ENCODE measurements at regions not wholly inside any gene's neighbourhood (a gene's known extent, or its start where the extent isn't known, plus 50 kb on each side); places are given as distances from the start of the nearest gene placed in this dataset.

GRCh38 chr16:13858873-13859580 is 60.9 kb upstream of the ERCC4 start:
- no peak overlapping the region for H3K4me3 Mint-ChIP-seq
- WGBS (ENCODE audit: insufficient coverage) = 72% methylated on average over 7 of the region's 9 CpGs
- DNase-seq = no peak

GRCh38 chr16:13863075-13863765 is 56.7 kb upstream of the ERCC4 start:
- no peak overlapping the region for H3K4me3 ChIP-seq (ENCODE audit: low read length)
- intact Hi-C loops (cut with micrococcal nuclease) = no loop called here
- Mint-ChIP-seq H3K4me1 (no peaks in the 10 kb centered on the region), H3K36me3 (no peaks in the 10 kb centered on the region), H3K9me3 (peaks cover 0 to 6% of the 10 kb centered on the region in 2 donors), H3K27ac (no peak overlapping the region), H3K4me3 (no peak overlapping the region), H3K27me3 (ENCODE audit: low read depth in 2 of 2) (peaks cover 0 to 8% of the 10 kb centered on the region in 2 donors)
- H3K27ac ChIP-seq (ENCODE audit: low read length) = no peak overlapping the region
- no peak for ATAC-seq
- no peak for TF ChIP-seq CTCF (IDR thresholded peaks at IDR 0.05)
- H3K27me3 ChIP-seq (ENCODE audit: control insufficient read depth, insufficient read depth, low read length) = no peaks in the 10 kb centered on the region
- DNase-seq = no peak
- H3K9me3 ChIP-seq (ENCODE audit: control insufficient read depth, insufficient read depth, low read length) = no peaks in the 10 kb centered on the region
- WGBS (ENCODE audit: insufficient coverage) = 98% methylated on average over 3 of the region's 4 CpGs
- no peaks in the 10 kb centered on the region for H3K36me3 ChIP-seq (ENCODE audit: control insufficient read depth, insufficient read depth, low read length)
- no peaks in the 10 kb centered on the region for H3K4me1 ChIP-seq (ENCODE audit: control insufficient read depth, insufficient read depth, low read length)

More at GRCh38 chr16:13858873-13859580, 60.9 kb upstream of the ERCC4 start:
- no peak for ATAC-seq
- Histone ChIP-seq H3K27ac (ENCODE audit: low read length) (no peak overlapping the region), H3K36me3 (ENCODE audit: control insufficient read depth, insufficient read depth, low read length) (no peaks in the 10 kb centered on the region), H3K4me1 (ENCODE audit: control insufficient read depth, insufficient read depth, low read length) (no peaks in the 10 kb centered on the region), H3K27me3 (ENCODE audit: control insufficient read depth, insufficient read depth, low read length) (no peaks in the 10 kb centered on the region), H3K9me3 (ENCODE audit: control insufficient read depth, insufficient read depth, low read length) (no peaks in the 10 kb centered on the region), H3K4me3 (ENCODE audit: low read length) (no peak overlapping the region)
- Mint-ChIP-seq H3K4me1 (no peaks in the 10 kb centered on the region), H3K36me3 (no peaks in the 10 kb centered on the region), H3K9me3 (peaks cover 0 to 6% of the 10 kb centered on the region in 2 donors), H3K27ac (no peak overlapping the region), H3K27me3 (ENCODE audit: low read depth in 2 of 2) (peaks cover 5 to 9% of the 10 kb centered on the region in 2 donors)
- intact Hi-C loops (cut with micrococcal nuclease) = no loop called here
- no peak for TF ChIP-seq CTCF (IDR thresholded peaks at IDR 0.05)

GRCh38 chr16:13864689-13865088 is 55.3 kb upstream of the ERCC4 start:
- Mint-ChIP-seq H3K4me1 (no peaks in the 10 kb centered on the region), H3K4me3 (no peak overlapping the region), H3K9me3 (peaks cover 0 to 6% of the 10 kb centered on the region in 2 donors), H3K36me3 (no peaks in the 10 kb centered on the region), H3K27me3 (ENCODE audit: low read depth in 2 of 2) (peaks cover 8% of the 10 kb centered on the region in 2 donors), H3K27ac (no peak overlapping the region)
- no peaks in the 10 kb centered on the region for H3K4me1 ChIP-seq (ENCODE audit: control insufficient read depth, insufficient read depth, low read length)
- H3K4me3 ChIP-seq (ENCODE audit: low read length) = no peak overlapping the region
- ATAC-seq (no peak), DNase-seq (no peak)
- H3K27me3 ChIP-seq (ENCODE audit: control insufficient read depth, insufficient read depth, low read length) = peaks cover 3% of the 10 kb centered on the region
- intact Hi-C loops (cut with micrococcal nuclease) = no loop called here
- no peaks in the 10 kb centered on the region for H3K36me3 ChIP-seq (ENCODE audit: control insufficient read depth, insufficient read depth, low read length)
- H3K27ac ChIP-seq (ENCODE audit: low read length) = no peak overlapping the region
- no peak for TF ChIP-seq CTCF (IDR thresholded peaks at IDR 0.05)
- WGBS (ENCODE audit: insufficient coverage) = 69% methylated on average over 4 of the region's 4 CpGs
- no peaks in the 10 kb centered on the region for H3K9me3 ChIP-seq (ENCODE audit: control insufficient read depth, insufficient read depth, low read length)

All from natural killer cell (primary cell).